Fibroblast of mammary gland (primary cell): ENCODE measurements at regions not wholly inside any gene's neighbourhood (a gene's known extent, or its start where the extent isn't known, plus 50 kb on each side); places are given as distances from the start of the nearest gene placed in this dataset.

Source experiments
- DNase-seq: peaks from one replicate; pipeline ENCODE4 v3.0.0-alpha.2; 2010; ENCODE audit warnings: low read depth
- H3K4me3 ChIP-seq: 2 replicates; pipeline ENCODE4 v1.5.1; 2011; ENCODE audit warnings: low read depth, mild to moderate bottlenecking, low read length, moderate library complexity; ENCODE audit not compliant: control insufficient read depth
- CTCF ChIP-seq: conservative IDR thresholded peaks from 2 replicates; pipeline ENCODE4 v1.5.1; 2011; ENCODE audit warnings: low read depth, low read length, inconsistent platforms; ENCODE audit not compliant: control insufficient read depth, insufficient read depth

DNA sequence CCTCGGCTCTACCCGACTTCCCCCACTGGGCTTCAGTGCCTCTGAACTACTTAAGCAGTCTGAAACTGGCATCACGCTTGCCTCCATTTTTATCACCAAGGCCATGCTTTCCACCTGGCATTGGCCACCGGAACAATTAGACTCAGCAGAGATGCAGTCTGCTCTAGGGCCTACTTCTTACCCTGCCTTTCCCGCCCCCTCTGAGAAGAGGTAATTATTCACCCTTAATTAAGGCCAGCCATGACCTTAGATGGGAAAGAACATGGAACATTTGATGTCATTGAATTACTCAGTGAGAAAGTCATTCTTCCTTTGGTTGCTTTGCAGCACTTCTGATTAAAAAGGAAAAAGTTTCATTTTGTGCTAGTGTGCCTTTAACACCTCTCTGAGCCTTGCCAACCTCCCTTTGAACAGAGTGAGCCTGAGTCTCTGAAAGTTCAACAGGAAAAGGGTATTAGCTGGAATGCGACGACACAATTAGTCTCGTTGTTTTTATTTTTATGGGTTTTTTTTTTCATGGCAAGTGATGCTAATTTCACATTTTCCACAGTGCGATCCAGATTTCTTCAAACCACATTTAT is 60.9 kb upstream of the TNRC6A start:
- no peak for TF ChIP-seq CTCF
- peak; percentile 96 for DNase-seq
- no peak overlapping the region for H3K4me3 ChIP-seq

DNA sequence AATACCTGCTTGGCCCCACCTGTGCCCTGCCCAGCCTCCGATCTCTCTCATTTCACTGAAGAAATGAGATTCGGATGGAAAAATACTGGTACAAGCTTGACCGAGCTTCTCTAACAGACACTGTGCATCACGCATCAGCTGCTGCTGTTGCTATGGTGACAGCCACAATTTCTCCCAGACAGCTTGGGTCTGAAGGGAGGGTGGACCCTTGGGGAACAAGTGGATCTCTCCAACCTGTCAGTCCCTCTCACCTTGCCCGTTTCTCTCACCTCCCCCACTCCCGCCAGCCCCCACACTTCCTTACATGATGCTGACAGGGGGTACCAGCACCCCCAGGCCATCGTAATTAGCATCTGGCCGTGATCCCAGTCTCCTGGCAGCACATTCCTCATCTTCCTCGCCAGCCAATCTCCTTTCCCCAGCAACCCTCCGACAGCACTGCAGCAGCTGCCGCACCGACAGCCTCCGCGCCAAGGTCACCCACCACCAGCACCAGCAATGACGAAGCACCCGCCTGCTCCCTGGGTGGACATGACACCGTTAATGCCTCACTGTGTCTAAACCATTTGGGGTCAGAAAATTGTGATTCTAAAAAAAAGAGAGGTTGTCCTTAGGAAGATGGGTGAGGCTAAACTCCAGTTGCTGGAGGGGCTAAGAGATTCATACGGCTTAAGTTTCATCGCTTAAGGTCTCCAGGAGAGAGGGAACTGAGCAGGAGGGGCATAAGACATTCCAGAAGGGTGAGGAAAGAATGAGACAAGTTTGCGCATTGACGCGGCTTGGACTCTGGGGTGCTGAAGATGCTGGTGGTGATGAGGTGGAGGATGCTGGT is 58.6 kb upstream of the TNRC6A start:
- TF ChIP-seq CTCF: no peak
- peak overlapping the region; percentile 8 for H3K4me3 ChIP-seq
- DNase-seq: peak; percentile 92

- no peak for TF ChIP-seq CTCF
- no peak overlapping the region for H3K4me3 ChIP-seq
- no peak for DNase-seq
Observed at GRCh38 chr16:24671455-24671954, 57.9 kb upstream of the TNRC6A start.

GRCh38 chr16:24673155-24673554 is 56.3 kb upstream of the TNRC6A start:
- no peak overlapping the region for H3K4me3 ChIP-seq
- no peak for DNase-seq
- TF ChIP-seq CTCF: no peak

- no peak for TF ChIP-seq CTCF
- H3K4me3 ChIP-seq: no peak overlapping the region
- DNase-seq: no peak
Observed at GRCh38 chr16:24674877-24675276, 54.6 kb upstream of the TNRC6A start.

DNA sequence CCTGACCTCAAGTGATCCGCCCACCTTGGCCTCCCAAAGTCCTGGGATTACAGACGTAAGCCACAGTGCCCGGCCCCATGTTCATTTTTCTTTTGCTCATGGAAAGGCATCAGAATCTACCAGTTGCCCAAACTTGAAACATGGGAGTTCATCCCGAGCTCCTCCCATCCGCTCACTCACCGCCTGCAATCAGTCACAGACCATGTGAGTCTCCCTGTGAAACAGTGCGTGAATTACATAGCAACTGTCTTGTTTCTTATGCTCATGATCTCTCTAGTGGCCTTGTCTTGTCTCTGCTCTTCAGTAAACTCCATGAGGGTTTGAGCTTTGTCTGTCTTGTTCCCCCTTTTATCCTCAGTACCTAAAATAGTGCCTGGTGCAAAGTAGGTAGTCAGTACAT is 52.1 kb upstream of the TNRC6A start:
- TF ChIP-seq CTCF: no peak
- H3K4me3 ChIP-seq: no peak overlapping the region
- no peak for DNase-seq
